A673 (cell line): ENCODE measurements at regions not wholly inside any gene's neighbourhood (a gene's known extent, or its start where the extent isn't known, plus 50 kb on each side); places are given as distances from the start of the nearest gene placed in this dataset.

Source experiments
- BruUV-seq: library from RNA; stranded (reverse); fragments of 400-500 nt; replicated peaks from 2 replicates; lab custom pipeline; 2021; lab: Mats Ljungman, UMichigan
- CTCF ChIA-PET: fragments of 300-600 bp; sonication (Branson Sonifier 250); formaldehyde crosslinking; loops from one replicate; lab custom pipeline; 2022; ENCODE audit warnings: antibody characterized with exemption; lab: Charles Lee
- POLR2A ChIA-PET: fragments of 300-600 bp; sonication (Branson Sonifier 250); formaldehyde crosslinking; loops from one replicate; lab custom pipeline; 2022; ENCODE audit warnings: antibody characterized with exemption; ENCODE audit not compliant: low non-redundant PET; lab: Charles Lee
- DNase-seq: peaks from one replicate; pipeline ENCODE4 v3.0.0-alpha.2; 2015; ENCODE audit warnings: low spot score
- H3K27ac ChIP-seq: fragments of 200-600 bp; sonication (generic); 2 replicates; pipeline ENCODE4 v1.5.1; 2016; ENCODE audit warnings: mixed run types, low read depth, mild to moderate bottlenecking, mixed read lengths, antibody characterized with exemption, low read length; ENCODE audit not compliant: poor library complexity, severe bottlenecking
- H3K27me3 ChIP-seq: fragments of 200-600 bp; sonication (generic); replicated peaks from 2 replicates; pipeline ENCODE4 v1.6.1; 2017; ENCODE audit warnings: mixed run types, low read depth, mild to moderate bottlenecking, mixed read lengths, antibody characterized with exemption, low read length; ENCODE audit not compliant: insufficient read depth, poor library complexity
- H3K36me3 ChIP-seq: fragments of 200-600 bp; sonication (generic); 2 replicates; pipeline ENCODE4 v1.6.1; 2016; ENCODE audit warnings: mixed run types, mild to moderate bottlenecking, mixed read lengths, antibody characterized with exemption, low read length; ENCODE audit not compliant: insufficient read depth, poor library complexity, severe bottlenecking
- H3K4me1 ChIP-seq: fragments of 200-600 bp; sonication (generic); 2 replicates; pipeline ENCODE4 v1.6.1; 2017; ENCODE audit warnings: mixed run types, mild to moderate bottlenecking, mixed read lengths, antibody characterized with exemption, low read length; ENCODE audit not compliant: insufficient read depth, poor library complexity, severe bottlenecking
- H3K4me3 ChIP-seq: fragments of 200-600 bp; sonication (generic); 2 replicates; pipeline ENCODE4 v1.5.1; 2016; ENCODE audit warnings: low read depth, mixed run types, mild to moderate bottlenecking, mixed read lengths, low read length; ENCODE audit not compliant: poor library complexity, severe bottlenecking
- H3K9me3 ChIP-seq: fragments of 200-600 bp; sonication (generic); 2 replicates; pipeline ENCODE4 v1.6.1; 2016; ENCODE audit warnings: mixed run types, low read depth, mild to moderate bottlenecking, mixed read lengths, antibody characterized with exemption, low read length; ENCODE audit not compliant: poor library complexity, severe bottlenecking
- EZH2 ChIP-seq: fragments of 200-600 bp; sonication (generic); IDR thresholded peaks from 2 replicates; pipeline ENCODE4 v1.6.1; 2017; ENCODE audit warnings: borderline replicate concordance, low read depth, mild to moderate bottlenecking, mixed read lengths, antibody characterized with exemption, low read length; ENCODE audit not compliant: poor library complexity, severe bottlenecking
- intact Hi-C: fragments of 100-400 bp; cut with micrococcal nuclease; formaldehyde crosslinking; loops from one replicate; pipeline ENCODE4 v1.10.0; 2022; ENCODE audit not compliant: unreplicated experiment
- TF ChIP-seq, protein P1 (sequence below): fragments of 300-800, 200-600 bp; sonication (generic); conservative IDR thresholded peaks from 2 replicates; pipeline ENCODE4 v1.5.1; 2017; ENCODE audit warnings: low read depth, mild to moderate bottlenecking, antibody characterized with exemption, low read length, moderate library complexity, mixed read lengths

DNA sequence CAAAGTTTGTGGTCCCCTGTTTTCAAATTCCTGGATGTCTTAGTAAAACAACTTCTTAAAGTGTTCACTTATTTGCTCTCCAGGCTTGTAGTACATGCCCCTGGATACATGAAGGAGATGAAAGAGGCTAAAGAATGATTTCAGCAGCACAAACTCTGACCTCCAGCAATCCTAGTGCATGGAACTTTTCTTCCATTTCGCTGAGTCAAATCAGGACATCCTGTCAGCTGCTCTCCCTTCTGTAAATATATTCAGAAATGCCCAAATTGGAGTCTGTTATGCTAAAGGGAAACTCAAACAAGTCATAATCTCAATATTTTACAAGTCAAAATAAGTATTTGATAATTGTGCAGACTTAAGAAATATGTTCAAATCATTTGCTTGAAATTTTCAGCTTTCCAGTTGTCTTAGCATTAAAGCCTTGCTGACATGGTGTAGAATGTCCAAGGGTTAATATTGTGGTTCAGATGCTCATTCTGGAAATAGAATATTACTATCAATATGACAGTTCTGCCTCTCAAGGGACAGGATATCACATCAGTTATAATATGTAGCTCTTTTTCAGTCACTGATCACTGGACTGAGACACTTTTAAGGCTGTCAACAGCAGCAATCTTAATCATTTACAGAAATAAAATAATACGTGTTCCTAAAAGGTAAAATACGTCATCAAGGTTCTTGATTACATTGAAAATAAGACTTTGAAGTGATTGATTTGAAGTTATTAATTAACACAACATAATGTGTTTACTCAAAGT, 1157.3 kb downstream of the PLA2G4A start:
- POLR2A ChIA-PET: no interaction called here
- CTCF ChIA-PET: no interaction called here
- intact Hi-C loops: no loop called here
- BruUV-seq: no TSS peak
- no peaks in the 10 kb centered on the region for H3K9me3 ChIP-seq
- no peak for DNase-seq
- H3K4me3 ChIP-seq: no peak overlapping the region
- TF ChIP-seq EZH2: no peak
- TF ChIP-seq, protein P1, sequence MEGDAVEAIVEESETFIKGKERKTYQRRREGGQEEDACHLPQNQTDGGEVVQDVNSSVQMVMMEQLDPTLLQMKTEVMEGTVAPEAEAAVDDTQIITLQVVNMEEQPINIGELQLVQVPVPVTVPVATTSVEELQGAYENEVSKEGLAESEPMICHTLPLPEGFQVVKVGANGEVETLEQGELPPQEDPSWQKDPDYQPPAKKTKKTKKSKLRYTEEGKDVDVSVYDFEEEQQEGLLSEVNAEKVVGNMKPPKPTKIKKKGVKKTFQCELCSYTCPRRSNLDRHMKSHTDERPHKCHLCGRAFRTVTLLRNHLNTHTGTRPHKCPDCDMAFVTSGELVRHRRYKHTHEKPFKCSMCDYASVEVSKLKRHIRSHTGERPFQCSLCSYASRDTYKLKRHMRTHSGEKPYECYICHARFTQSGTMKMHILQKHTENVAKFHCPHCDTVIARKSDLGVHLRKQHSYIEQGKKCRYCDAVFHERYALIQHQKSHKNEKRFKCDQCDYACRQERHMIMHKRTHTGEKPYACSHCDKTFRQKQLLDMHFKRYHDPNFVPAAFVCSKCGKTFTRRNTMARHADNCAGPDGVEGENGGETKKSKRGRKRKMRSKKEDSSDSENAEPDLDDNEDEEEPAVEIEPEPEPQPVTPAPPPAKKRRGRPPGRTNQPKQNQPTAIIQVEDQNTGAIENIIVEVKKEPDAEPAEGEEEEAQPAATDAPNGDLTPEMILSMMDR: no peak
- H3K27me3 ChIP-seq: no peaks in the 10 kb centered on the region
- H3K36me3 ChIP-seq: no peaks in the 10 kb centered on the region
- H3K4me1 ChIP-seq: no peaks in the 10 kb centered on the region
- no peak overlapping the region for H3K27ac ChIP-seq

DNA sequence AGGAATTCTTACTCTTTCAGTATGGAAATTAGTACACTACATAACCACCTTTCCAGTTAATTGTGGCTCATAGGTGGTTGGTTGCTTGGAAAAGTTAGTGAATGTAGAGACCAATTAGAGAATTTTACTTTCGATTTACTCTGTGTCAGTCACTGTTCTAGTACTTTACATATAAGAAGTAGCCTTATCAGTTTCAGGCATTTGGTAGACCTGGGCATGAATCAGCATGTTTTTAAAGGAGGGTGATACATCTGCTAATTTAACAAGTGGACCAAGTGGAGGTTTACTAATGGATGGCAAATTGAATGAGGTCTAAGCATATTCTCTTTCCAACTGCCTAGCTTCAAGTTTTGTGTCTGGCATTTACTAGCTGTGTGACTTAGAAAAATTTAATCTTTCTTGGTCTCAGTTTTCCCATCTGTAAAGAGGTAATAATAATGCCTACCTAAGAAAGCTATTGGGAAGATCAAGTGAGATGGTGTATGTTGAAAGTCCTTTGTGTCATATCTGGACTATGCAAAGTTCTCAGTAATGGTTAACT, 1158.6 kb downstream of the PLA2G4A start:
- DNase-seq: no peak
- TF ChIP-seq, protein P1: no peak
- no peak for TF ChIP-seq EZH2
- no peak overlapping the region for H3K4me3 ChIP-seq
- intact Hi-C loops: no loop called here
- no peaks in the 10 kb centered on the region for H3K36me3 ChIP-seq
- ChIA-PET CTCF (no interaction called here), POLR2A (no interaction called here)
- H3K4me1 ChIP-seq: no peaks in the 10 kb centered on the region
- no peaks in the 10 kb centered on the region for H3K27me3 ChIP-seq
- H3K9me3 ChIP-seq: no peaks in the 10 kb centered on the region
- BruUV-seq: no TSS peak
- H3K27ac ChIP-seq: no peak overlapping the region

DNA sequence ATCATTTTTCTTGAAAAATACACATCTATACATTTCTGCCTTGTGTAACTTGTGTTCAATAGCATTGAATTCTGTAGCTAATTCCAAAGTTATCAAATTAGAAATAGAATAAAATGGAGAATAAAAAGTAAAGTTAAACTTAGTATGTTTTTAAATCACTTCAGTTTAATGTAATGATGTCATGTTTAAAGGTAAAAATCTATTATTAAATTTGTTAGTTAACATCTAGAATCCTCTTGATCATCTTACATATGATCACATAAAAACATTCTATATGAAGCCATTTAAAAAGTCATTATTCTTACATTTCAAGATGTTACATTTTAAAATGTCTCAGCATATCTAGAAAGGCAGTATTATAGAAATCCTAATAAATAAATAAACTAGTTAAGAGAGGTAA, 1163.2 kb downstream of the PLA2G4A start:
- Histone ChIP-seq H3K4me3 (no peak overlapping the region), H3K9me3 (no peaks in the 10 kb centered on the region), H3K36me3 (no peaks in the 10 kb centered on the region), H3K27me3 (no peaks in the 10 kb centered on the region), H3K4me1 (no peaks in the 10 kb centered on the region), H3K27ac (no peak overlapping the region)
- BruUV-seq: no TSS peak
- CTCF ChIA-PET: no interaction called here
- no peak for DNase-seq
- intact Hi-C loops: loop anchor here (10.0 kb wide), 1 partner anchor 727 kb away; no protein-coding TSS in a partner anchor
- POLR2A ChIA-PET: no interaction called here
- no peak for TF ChIP-seq EZH2
- TF ChIP-seq, protein P1: no peak
